OCI-LY7 (cell line): ENCODE measurements at regions not wholly inside any gene's neighbourhood (a gene's known extent, or its start where the extent isn't known, plus 50 kb on each side); places are given as distances from the start of the nearest gene placed in this dataset.

Experiments
- BruUV-seq: library from RNA; stranded (reverse); fragments of 400-500 nt; replicated peaks from 2 replicates; lab custom pipeline; 2021; lab: Mats Ljungman, UMichigan
- CTCF ChIA-PET: fragments of 300-600 bp; sonication (Branson Sonifier 250); formaldehyde crosslinking; loops from one replicate; lab custom pipeline; 2022; ENCODE audit warnings: antibody characterized with exemption; ENCODE audit not compliant: unreplicated experiment; lab: Charles Lee
- POLR2A ChIA-PET: fragments of 300-600 bp; sonication (Branson Sonifier 250); formaldehyde crosslinking; loops from one replicate; lab custom pipeline; 2022; ENCODE audit warnings: antibody characterized with exemption; lab: Charles Lee
- DNase-seq: peaks from one replicate; pipeline ENCODE4 v3.0.0-alpha.2; 2015; ENCODE audit warnings: low spot score
- H2AFZ ChIP-seq: fragments of 200-600 bp; sonication (generic), shearing (Covaris generic); 2 replicates; pipeline ENCODE4 v1.6.1; 2014; ENCODE audit warnings: mild to moderate bottlenecking, antibody characterized with exemption, low read length, moderate library complexity
- H3K27ac ChIP-seq: fragments of 200-600 bp; sonication (generic); 2 replicates; pipeline ENCODE4 v1.5.1; 2014; ENCODE audit warnings: mixed run types, low read depth, mild to moderate bottlenecking, moderate library complexity, low read length, inconsistent platforms; ENCODE audit not compliant: poor library complexity, severe bottlenecking
- H3K36me3 ChIP-seq: fragments of 200-600 bp; sonication (generic); 2 replicates; pipeline ENCODE4 v1.6.1; 2014; ENCODE audit warnings: mild to moderate bottlenecking, antibody characterized with exemption, low read length, moderate library complexity, mixed read lengths; ENCODE audit not compliant: insufficient read depth
- H3K4me1 ChIP-seq: fragments of 200-600 bp; sonication (generic); 2 replicates; pipeline ENCODE4 v1.5.1; 2014; ENCODE audit warnings: mild to moderate bottlenecking, low read length; ENCODE audit not compliant: insufficient read depth, poor library complexity, severe bottlenecking
- H3K4me2 ChIP-seq: fragments of 200-600 bp; sonication (generic); 2 replicates; pipeline ENCODE4 v1.6.1; 2014; ENCODE audit warnings: mild to moderate bottlenecking, low read length
- H3K4me3 ChIP-seq: fragments of 200-600 bp; sonication (generic); 2 replicates; pipeline ENCODE4 v1.5.1; 2014; ENCODE audit warnings: mild to moderate bottlenecking, low read depth, low read length; ENCODE audit not compliant: poor library complexity, severe bottlenecking
- H3K79me2 ChIP-seq: fragments of 200-600 bp; sonication (generic); 2 replicates; pipeline ENCODE4 v1.6.1; 2016; ENCODE audit warnings: low read depth, mild to moderate bottlenecking, low read length, moderate library complexity, mixed read lengths; ENCODE audit not compliant: insufficient read depth
- H3K9me2 ChIP-seq: fragments of 200-600 bp; sonication (generic); 2 replicates; pipeline ENCODE4 v1.6.1; 2016; ENCODE audit warnings: mild to moderate bottlenecking, low read length, mixed read lengths; ENCODE audit not compliant: insufficient read depth
- H3K9me3 ChIP-seq: fragments of 200-600 bp; sonication (generic); 2 replicates; pipeline ENCODE4 v1.6.1; 2014; ENCODE audit warnings: mild to moderate bottlenecking, mixed run types, low read length, mixed read lengths
- H4K20me1 ChIP-seq: fragments of 200-600 bp; sonication (generic); 2 replicates; pipeline ENCODE4 v1.6.1; 2014; ENCODE audit warnings: mild to moderate bottlenecking, antibody characterized with exemption, low read length, moderate library complexity, mixed read lengths; ENCODE audit not compliant: insufficient read depth
- EZH2phosphoT487 ChIP-seq: fragments of 200-600 bp; sonication (generic); IDR thresholded peaks from 2 replicates; pipeline ENCODE4 v1.6.1; 2018; ENCODE audit warnings: low read depth, borderline replicate concordance, mild to moderate bottlenecking, mixed run types, antibody characterized with exemption, low read length, moderate library complexity, mixed read lengths
- intact Hi-C: fragments of 100-400 bp; cut with micrococcal nuclease; formaldehyde crosslinking; loops from one replicate; pipeline ENCODE4 v1.10.0; 2022; ENCODE audit not compliant: unreplicated experiment
- TF ChIP-seq, protein P1 (sequence below): fragments of 200-600 bp; sonication (generic); conservative IDR thresholded peaks from 2 replicates; pipeline ENCODE4 v1.5.1; 2014; ENCODE audit warnings: mild to moderate bottlenecking, antibody characterized with exemption, low read length, moderate library complexity, mixed read lengths

DNA sequence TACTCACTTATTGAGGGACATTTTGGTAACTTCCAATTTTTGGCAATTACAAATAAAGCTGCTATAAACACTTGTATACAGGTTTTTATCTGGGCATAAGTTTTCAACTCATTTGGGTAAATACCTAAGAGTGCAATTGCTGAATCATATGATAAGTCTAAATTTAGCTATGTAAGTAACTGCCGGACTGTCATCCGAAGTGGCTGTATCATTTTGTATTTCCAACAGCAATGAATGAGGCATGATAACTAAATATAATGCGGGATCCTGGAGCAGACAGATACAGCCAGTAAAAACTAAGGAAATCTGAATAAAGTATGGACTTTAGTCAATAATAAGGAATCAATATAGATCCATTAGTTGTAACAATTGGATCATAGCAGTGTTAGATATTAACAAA is 156.5 kb upstream of the RMP24 start:
- H4K20me1 ChIP-seq: no peaks in the 10 kb centered on the region
- intact Hi-C loops: no loop called here
- no peak overlapping the region for H3K4me3 ChIP-seq
- no peaks in the 10 kb centered on the region for H3K9me3 ChIP-seq
- H2AFZ ChIP-seq: no peak overlapping the region
- H3K79me2 ChIP-seq: no peaks in the 10 kb centered on the region
- DNase-seq: no peak
- no TSS peak for BruUV-seq
- no peaks in the 10 kb centered on the region for H3K36me3 ChIP-seq
- ChIA-PET CTCF (no interaction called here), POLR2A (no interaction called here)
- TF ChIP-seq EZH2phosphoT487: no peak
- TF ChIP-seq, protein P1, sequence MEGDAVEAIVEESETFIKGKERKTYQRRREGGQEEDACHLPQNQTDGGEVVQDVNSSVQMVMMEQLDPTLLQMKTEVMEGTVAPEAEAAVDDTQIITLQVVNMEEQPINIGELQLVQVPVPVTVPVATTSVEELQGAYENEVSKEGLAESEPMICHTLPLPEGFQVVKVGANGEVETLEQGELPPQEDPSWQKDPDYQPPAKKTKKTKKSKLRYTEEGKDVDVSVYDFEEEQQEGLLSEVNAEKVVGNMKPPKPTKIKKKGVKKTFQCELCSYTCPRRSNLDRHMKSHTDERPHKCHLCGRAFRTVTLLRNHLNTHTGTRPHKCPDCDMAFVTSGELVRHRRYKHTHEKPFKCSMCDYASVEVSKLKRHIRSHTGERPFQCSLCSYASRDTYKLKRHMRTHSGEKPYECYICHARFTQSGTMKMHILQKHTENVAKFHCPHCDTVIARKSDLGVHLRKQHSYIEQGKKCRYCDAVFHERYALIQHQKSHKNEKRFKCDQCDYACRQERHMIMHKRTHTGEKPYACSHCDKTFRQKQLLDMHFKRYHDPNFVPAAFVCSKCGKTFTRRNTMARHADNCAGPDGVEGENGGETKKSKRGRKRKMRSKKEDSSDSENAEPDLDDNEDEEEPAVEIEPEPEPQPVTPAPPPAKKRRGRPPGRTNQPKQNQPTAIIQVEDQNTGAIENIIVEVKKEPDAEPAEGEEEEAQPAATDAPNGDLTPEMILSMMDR: no peak
- H3K4me2 ChIP-seq: no peak overlapping the region
- H3K9me2 ChIP-seq: no peaks in the 10 kb centered on the region
- H3K27ac ChIP-seq: no peak overlapping the region
- no peaks in the 10 kb centered on the region for H3K4me1 ChIP-seq

- H3K9me3 ChIP-seq: no peaks in the 10 kb centered on the region
- H3K9me2 ChIP-seq: no peaks in the 10 kb centered on the region
- H3K27ac ChIP-seq: no peak overlapping the region
- ChIA-PET POLR2A (no interaction called here), CTCF (no interaction called here)
- no peaks in the 10 kb centered on the region for H3K79me2 ChIP-seq
- intact Hi-C loops: no loop called here
- TF ChIP-seq, protein P1: no peak
- TF ChIP-seq EZH2phosphoT487: no peak
- no peaks in the 10 kb centered on the region for H4K20me1 ChIP-seq
- H3K4me2 ChIP-seq: no peak overlapping the region
- no peaks in the 10 kb centered on the region for H3K36me3 ChIP-seq
- no peak for DNase-seq
- no TSS peak for BruUV-seq
- H3K4me1 ChIP-seq: no peaks in the 10 kb centered on the region
- no peak overlapping the region for H3K4me3 ChIP-seq
- H2AFZ ChIP-seq: no peak overlapping the region
Measured at GRCh38 chr18:35817604-35818352, 154.7 kb upstream of the RMP24 start.

- intact Hi-C loops: no loop called here
- no peak for DNase-seq
- H3K4me3 ChIP-seq: no peak overlapping the region
- H3K4me2 ChIP-seq: no peak overlapping the region
- no peaks in the 10 kb centered on the region for H3K9me2 ChIP-seq
- POLR2A ChIA-PET: interaction anchor here (0.6 kb wide), 1 partner anchor 838 kb away, joined by 5 read pairs; no protein-coding TSS in a partner anchor
- no peak overlapping the region for H3K27ac ChIP-seq
- no peaks in the 10 kb centered on the region for H3K4me1 ChIP-seq
- H3K79me2 ChIP-seq: no peaks in the 10 kb centered on the region
- TF ChIP-seq, protein P1: no peak
- TF ChIP-seq EZH2phosphoT487: no peak
- H3K9me3 ChIP-seq: no peaks in the 10 kb centered on the region
- CTCF ChIA-PET: no interaction called here
- H4K20me1 ChIP-seq: no peaks in the 10 kb centered on the region
- no peak overlapping the region for H2AFZ ChIP-seq
- BruUV-seq: no TSS peak
- H3K36me3 ChIP-seq: no peaks in the 10 kb centered on the region
Measured at GRCh38 chr18:35818353-35818667, 154.2 kb upstream of the RMP24 start.
